SK-N-SH (cell line): ENCODE measurements at regions not wholly inside any gene's neighbourhood (a gene's known extent, or its start where the extent isn't known, plus 50 kb on each side); places are given as distances from the start of the nearest gene placed in this dataset.

Experiments
- CTCF ChIA-PET: fragments of 300-600, 350-600 bp; formaldehyde crosslinking; extraction: SDS; loops from one replicate; lab custom pipeline; 2021; lab: Yijun Ruan, JAX
- POLR2A ChIA-PET: fragments of 350-600 bp; sonication (Branson Sonifier 250); formaldehyde crosslinking; extraction: SDS; loops from one replicate; lab custom pipeline; 2020; ENCODE audit warnings: antibody characterized with exemption, inconsistent platforms; lab: Yijun Ruan, JAX
- DNase-seq: peaks from one replicate; pipeline ENCODE4 v3.0.0; 2012
- H2AFZ ChIP-seq: fragments of 200-600 bp; sonication (generic); 2 replicates; pipeline ENCODE4 v1.8.1; 2016; ENCODE audit warnings: antibody characterized with exemption, mild to moderate bottlenecking, low read depth
- H3F3A ChIP-seq: fragments of 200-600 bp; sonication (generic); replicated peaks from 2 replicates; pipeline ENCODE3; 2016; ENCODE audit warnings: antibody characterized with exemption, mild to moderate bottlenecking; ENCODE audit not compliant: insufficient read depth
- H3K27ac ChIP-seq, 2 experiments: fragments of 200-500 bp in 1 of 2; fragments of 200-600 bp in 1 of 2; sonication (Bioruptor generic) in 1 of 2; sonication (generic), shearing (Covaris generic) in 1 of 2; 2 replicates each; pipeline versions ENCODE4 v1.5.1 to v1.6.1; 2014 to 2016; ENCODE audit warnings: low read depth in 2 of 2, inconsistent platforms in 1 of 2, low read length in 1 of 2, mild to moderate bottlenecking in 1 of 2, mixed read lengths in 1 of 2
- H3K27me3 ChIP-seq: fragments of 200-600 bp; sonication (generic), shearing (Covaris generic); 2 replicates; pipeline ENCODE4 v1.6.1; 2016; ENCODE audit warnings: mixed run types; ENCODE audit not compliant: insufficient read depth
- H3K36me3 ChIP-seq, 2 experiments: fragments of 200-500 bp in 1 of 2; fragments of 200-600 bp in 1 of 2; sonication (Bioruptor generic) in 1 of 2; sonication (generic) in 1 of 2; replicated peaks in 1 of 2; 2 replicates each; pipeline versions ENCODE3 to v1.5.1; 2014 to 2016; ENCODE audit warnings: low read length in 1 of 2, mild to moderate bottlenecking in 1 of 2; ENCODE audit not compliant: insufficient read depth in 2 of 2, control insufficient read depth in 1 of 2
- H3K4me1 ChIP-seq, 2 experiments: fragments of 200-500 bp in 1 of 2; fragments of 200-600 bp in 1 of 2; sonication (Bioruptor generic) in 1 of 2; sonication (generic), shearing (Covaris generic) in 1 of 2; 2 replicates each; pipeline versions ENCODE4 v1.5.1 to v1.6.1; 2014 to 2016; ENCODE audit warnings: low read depth in 1 of 2, low read length in 1 of 2, mixed run types in 1 of 2; ENCODE audit not compliant: insufficient read depth in 2 of 2, control insufficient read depth in 1 of 2
- H3K4me2 ChIP-seq: fragments of 200-600 bp; sonication (generic), shearing (Covaris generic); 2 replicates; pipeline ENCODE4 v1.6.1; 2017; ENCODE audit warnings: mixed run types
- H3K4me3 ChIP-seq, 2 experiments: fragments of 200-500 bp in 1 of 2; fragments of 200-600 bp in 1 of 2; sonication (Bioruptor generic) in 1 of 2; sonication (generic), shearing (Covaris generic) in 1 of 2; 2 replicates each; pipeline versions ENCODE4 v1.5.1 to v1.8.1; 2014 to 2016; ENCODE audit warnings: low read depth in 2 of 2, inconsistent platforms in 1 of 2, low read length in 1 of 2, mild to moderate bottlenecking in 1 of 2, mixed read lengths in 1 of 2, moderate library complexity in 1 of 2
- H3K79me2 ChIP-seq: fragments of 200-600 bp; sonication (generic); 2 replicates; pipeline ENCODE4 v1.8.1; 2017; ENCODE audit warnings: mild to moderate bottlenecking; ENCODE audit not compliant: insufficient read depth
- H3K9ac ChIP-seq: fragments of 200-600 bp; sonication (generic); 2 replicates; pipeline ENCODE4 v1.6.1; 2017; ENCODE audit warnings: mixed run types
- H3K9me2 ChIP-seq: fragments of 200-600 bp; sonication (generic); 2 replicates; pipeline ENCODE4 v1.6.1; 2017; ENCODE audit warnings: mixed run types
- H3K9me3 ChIP-seq: fragments of 200-600 bp; sonication (generic); 2 replicates; pipeline ENCODE4 v1.6.1; 2017; ENCODE audit warnings: mixed run types, mild to moderate bottlenecking, moderate library complexity
- H4K20me1 ChIP-seq: fragments of 200-600 bp; sonication (generic); 2 replicates; pipeline ENCODE4 v1.6.1; 2017; ENCODE audit warnings: mild to moderate bottlenecking, mixed run types; ENCODE audit not compliant: insufficient read depth
- CHD2 ChIP-seq: fragments of 150-350 bp; IDR thresholded peaks from 2 replicates; pipeline ENCODE4 v1.6.1; 2018; ENCODE audit warnings: low read length; ENCODE audit not compliant: partially characterized antibody
- ELF1 ChIP-seq: IDR thresholded peaks from 2 replicates; pipeline ENCODE4 v1.4.0; 2012
- EP300 ChIP-seq, 2 experiments: IDR thresholded peaks; 2 replicates each; pipeline versions ENCODE4 v1.4.0 to v1.6.1; 2012; ENCODE audit warnings: borderline replicate concordance in 1 of 2, low read depth in 1 of 2, low read length in 1 of 2
- EZH2phosphoT487 ChIP-seq: fragments of 200-600 bp; sonication (generic); IDR thresholded peaks from 2 replicates; pipeline ENCODE4 v1.6.1; 2017; ENCODE audit warnings: low read depth, mixed run types, mild to moderate bottlenecking, antibody characterized with exemption, moderate library complexity, borderline replicate concordance
- FOXM1 ChIP-seq: IDR thresholded peaks from 2 replicates; pipeline ENCODE4 v1.4.0; 2012; ENCODE audit warnings: low read depth, mild to moderate bottlenecking
- GABPA ChIP-seq: IDR thresholded peaks from 2 replicates; pipeline ENCODE4 v1.4.0; 2012; ENCODE audit warnings: low read depth, mild to moderate bottlenecking
- IRF3 ChIP-seq: fragments of 150-350 bp; IDR thresholded peaks from 2 replicates; pipeline ENCODE4 v1.6.1; 2016; ENCODE audit warnings: mild to moderate bottlenecking, low read depth, low read length
- JUND ChIP-seq: IDR thresholded peaks from 2 replicates; pipeline ENCODE4 v1.4.0; 2012
- MEF2A ChIP-seq: IDR thresholded peaks from 2 replicates; pipeline ENCODE4 v1.4.0; 2012; ENCODE audit warnings: low read depth, borderline replicate concordance
- NFIC ChIP-seq: IDR thresholded peaks from 2 replicates; pipeline ENCODE4 v1.4.0; 2012; ENCODE audit warnings: borderline replicate concordance
- NRF1 ChIP-seq: IDR thresholded peaks from 2 replicates; pipeline ENCODE4 v1.6.1; 2012; ENCODE audit warnings: low read depth, mild to moderate bottlenecking, low read length
- PBX3 ChIP-seq: IDR thresholded peaks from 2 replicates; pipeline ENCODE4; 2012
- POLR2AphosphoS5 ChIP-seq: IDR thresholded peaks from 2 replicates; pipeline ENCODE4 v1.6.1; 2012; ENCODE audit warnings: low read depth, low read length
- RFX5 ChIP-seq: IDR thresholded peaks from 2 replicates; pipeline ENCODE4 v1.6.1; 2012; ENCODE audit warnings: mild to moderate bottlenecking, improper control_type of control experiment, low read length
- RXRA ChIP-seq: IDR thresholded peaks from 2 replicates; pipeline ENCODE4 v1.4.0; 2012; ENCODE audit warnings: low read depth, mild to moderate bottlenecking, borderline replicate concordance
- SIN3A ChIP-seq: IDR thresholded peaks from 2 replicates; pipeline ENCODE4 v1.6.1; 2012; ENCODE audit warnings: low read depth, mild to moderate bottlenecking, low read length, moderate library complexity, borderline replicate concordance
- SMC3 ChIP-seq: IDR thresholded peaks from 2 replicates; pipeline ENCODE4 v1.6.1; 2012; ENCODE audit warnings: low read depth, low read length, improper control_type of control experiment
- TAF1 ChIP-seq: IDR thresholded peaks from 2 replicates; pipeline ENCODE4 v1.6.1; 2012; ENCODE audit warnings: low read depth, mild to moderate bottlenecking, low read length, moderate library complexity, borderline replicate concordance
- TCF12 ChIP-seq: IDR thresholded peaks from 2 replicates; pipeline ENCODE4 v1.4.0; 2012
- TEAD4 ChIP-seq: IDR thresholded peaks from 2 replicates; pipeline ENCODE4 v1.4.0; 2012; ENCODE audit warnings: mild to moderate bottlenecking, borderline replicate concordance; ENCODE audit not compliant: insufficient read depth
- USF1 ChIP-seq: IDR thresholded peaks from 2 replicates; pipeline ENCODE4 v1.4.0; 2012; ENCODE audit warnings: low read depth, borderline replicate concordance
- USF2 ChIP-seq: fragments of 150-350 bp; IDR thresholded peaks from 2 replicates; pipeline ENCODE4 v1.6.1; 2017; ENCODE audit warnings: antibody characterized with exemption, low read length, low read depth, borderline replicate concordance
- YY1 ChIP-seq: IDR thresholded peaks from 2 replicates; pipeline ENCODE4 v1.4.0; 2012; ENCODE audit warnings: low read depth, mild to moderate bottlenecking
- WGBS: methylation state at CpG from one replicate; pipeline ENCODE4 v1.1.6; 2017; ENCODE audit warnings: low lambda C conversion rate; 5-methylcytosine and 5-hydroxymethylcytosine counted together

GRCh38 chr12:90574676-90575075 is 380.3 kb downstream of the CCER1 start:
- Histone ChIP-seq H3K27me3 (no peaks in the 10 kb centered on the region), H3K4me2 (no peak overlapping the region), H3K36me3 (no peaks in the 10 kb centered on the region), H3K79me2 (no peaks in the 10 kb centered on the region), H3K9me3 (no peaks in the 10 kb centered on the region; the same call in 1 of the 2 replicates), H4K20me1 (no peaks in the 10 kb centered on the region), H2AFZ (no peak overlapping the region), H3K27ac (no peak overlapping the region), H3F3A (no peaks in the 10 kb centered on the region), H3K4me3 (no peak overlapping the region), H3K9me2 (no peaks in the 10 kb centered on the region), H3K4me1 (no peaks in the 10 kb centered on the region; a peak in 1 of 4 replicates), H3K9ac (no peak overlapping the region)
- 72% methylated on average over 2 of the region's 2 CpGs for WGBS
- no peak for DNase-seq
- TF ChIP-seq SIN3A (no peak), NRF1 (no peak), POLR2AphosphoS5 (no peak), FOXM1 (no peak), EZH2phosphoT487 (no peak), NFIC (no peak), GABPA (no peak), YY1 (no peak), USF2 (no peak), JUND (no peak), RXRA (no peak), SMC3 (no peak), USF1 (no peak)
- ChIA-PET CTCF (interaction anchor here (0.7 kb wide), 1 partner anchor 19 kb away, joined by 3 read pairs; no protein-coding TSS in a partner anchor), POLR2A (no interaction called here)

- H3K27ac ChIP-seq = no peak overlapping the region
- ChIA-PET POLR2A (no interaction called here), CTCF (no interaction called here)
- no peaks in the 10 kb centered on the region for H4K20me1 ChIP-seq
- H3F3A ChIP-seq = no peaks in the 10 kb centered on the region
- no peaks in the 10 kb centered on the region for H3K27me3 ChIP-seq
- H3K36me3 ChIP-seq = no peaks in the 10 kb centered on the region
- H3K79me2 ChIP-seq = no peaks in the 10 kb centered on the region
- no peak overlapping the region for H3K4me2 ChIP-seq
- no peaks in the 10 kb centered on the region; a peak in 1 of 4 replicates for H3K4me1 ChIP-seq
- 24% methylated on average over 1 of the region's 1 CpG for WGBS
- no peak overlapping the region for H3K9ac ChIP-seq
- no peaks in the 10 kb centered on the region for H3K9me2 ChIP-seq
- no peak overlapping the region for H3K4me3 ChIP-seq
- no peaks in the 10 kb centered on the region; the same call in 1 of the 2 replicates for H3K9me3 ChIP-seq
- no peak overlapping the region for H2AFZ ChIP-seq
- DNase-seq = no peak
- TF ChIP-seq FOXM1 (no peak), JUND (no peak), TCF12 (no peak), ELF1 (no peak), USF1 (no peak), EZH2phosphoT487 (no peak), TAF1 (no peak), RFX5 (no peak), IRF3 (no peak), CHD2 (no peak), PBX3 (no peak), EP300 (IDR thresholded peaks at IDR 0.05; ENCODE audit: borderline replicate concordance in 1 of 2, low read depth in 1 of 2, low read length in 1 of 2) (no peak), GABPA (no peak), MEF2A (no peak), TEAD4 (no peak), NRF1 (no peak)
These were observed 382.2 kb downstream of the CCER1 start for GRCh38 chr12:90572778-90573177.
